H9 (cell line): ENCODE measurements at regions not wholly inside any gene's neighbourhood (a gene's known extent, or its start where the extent isn't known, plus 50 kb on each side); places are given as distances from the start of the nearest gene placed in this dataset.

Source experiments
- DNase-seq: peaks from one replicate; pipeline ENCODE4 v3.0.0-alpha.2; 2017
- H2AFZ ChIP-seq: one replicate; pipeline ENCODE4 v1.6.1; 2013; ENCODE audit warnings: mild to moderate bottlenecking, low read length, control low read depth, moderate library complexity
- H2AK5ac ChIP-seq: 2 replicates; pipeline ENCODE4 v1.6.1; 2013; ENCODE audit warnings: low read length, control low read depth, mixed read lengths; ENCODE audit not compliant: insufficient read length
- H2BK120ac ChIP-seq: one replicate; pipeline ENCODE4 v1.6.1; 2013; ENCODE audit warnings: low read depth, mild to moderate bottlenecking, low read length, control low read depth, inconsistent platforms; ENCODE audit not compliant: poor library complexity, severe bottlenecking
- H2BK12ac ChIP-seq: 2 replicates; pipeline ENCODE4 v1.6.1; 2013; ENCODE audit warnings: low read length, control low read depth, mixed read lengths, low read depth; ENCODE audit not compliant: insufficient read length
- H2BK15ac ChIP-seq: 2 replicates; pipeline ENCODE4 v1.6.1; 2013; ENCODE audit warnings: low read depth, low read length, control low read depth
- H2BK20ac ChIP-seq: one replicate; pipeline ENCODE4 v1.6.1; 2013; ENCODE audit warnings: low read depth, mild to moderate bottlenecking, low read length, control low read depth, inconsistent platforms; ENCODE audit not compliant: poor library complexity, severe bottlenecking
- H2BK5ac ChIP-seq: 2 replicates; pipeline ENCODE4 v1.6.1; 2013; ENCODE audit warnings: low read length, control low read depth, mixed read lengths; ENCODE audit not compliant: insufficient read length
- H3K14ac ChIP-seq: 2 replicates; pipeline ENCODE4 v1.6.1; 2013; ENCODE audit warnings: low read length, control low read depth; ENCODE audit not compliant: insufficient read depth
- H3K18ac ChIP-seq: 2 replicates; pipeline ENCODE4 v1.6.1; 2013; ENCODE audit warnings: low read depth, mild to moderate bottlenecking, mixed read lengths, low read length, control low read depth; ENCODE audit not compliant: insufficient read length
- H3K23ac ChIP-seq: 2 replicates; pipeline ENCODE4 v1.6.1; 2013; ENCODE audit warnings: low read length, control low read depth, mixed read lengths, low read depth; ENCODE audit not compliant: insufficient read length
- H3K23me2 ChIP-seq: 2 replicates; pipeline ENCODE4 v1.6.1; 2013; ENCODE audit warnings: low read depth, mild to moderate bottlenecking, mixed read lengths, low read length, control low read depth; ENCODE audit not compliant: insufficient read length, poor library complexity, severe bottlenecking
- H3K27ac ChIP-seq: 2 replicates; pipeline ENCODE4 v1.5.1; 2013; ENCODE audit warnings: low read length, control low read depth, mixed read lengths, low read depth; ENCODE audit not compliant: insufficient read length
- H3K27me3 ChIP-seq: 2 replicates; pipeline ENCODE4 v1.6.1; 2013; ENCODE audit warnings: low read length, control low read depth, inconsistent platforms; ENCODE audit not compliant: insufficient read depth
- H3K4ac ChIP-seq: 2 replicates; pipeline ENCODE4 v1.6.1; 2013; ENCODE audit warnings: low read depth, mild to moderate bottlenecking, control low read depth, inconsistent platforms, low read length, moderate library complexity
- H3K4me1 ChIP-seq: 2 replicates; pipeline ENCODE4 v1.6.1; 2013; ENCODE audit warnings: low read length, control low read depth, inconsistent platforms; ENCODE audit not compliant: insufficient read depth
- H3K4me2 ChIP-seq: 2 replicates; pipeline ENCODE4 v1.6.1; 2013; ENCODE audit warnings: low read length, control low read depth, mixed read lengths; ENCODE audit not compliant: insufficient read length, insufficient read depth
- H3K56ac ChIP-seq: 2 replicates; pipeline ENCODE4 v1.6.1; 2013; ENCODE audit warnings: low read depth, mild to moderate bottlenecking, mixed read lengths, low read length, control low read depth; ENCODE audit not compliant: insufficient read length
- H3K79me1 ChIP-seq: 2 replicates; pipeline ENCODE4 v1.6.1; 2013; ENCODE audit warnings: low read depth, mild to moderate bottlenecking, moderate library complexity, low read length, control low read depth, inconsistent platforms; ENCODE audit not compliant: insufficient read depth, poor library complexity, severe bottlenecking
- H3K79me2 ChIP-seq: 2 replicates; pipeline ENCODE4 v1.6.1; 2013; ENCODE audit warnings: low read length, control low read depth, inconsistent platforms; ENCODE audit not compliant: insufficient read depth
- H3K9ac ChIP-seq: 2 replicates; pipeline ENCODE4 v1.6.1; 2013; ENCODE audit warnings: low read length, control low read depth, mixed read lengths; ENCODE audit not compliant: insufficient read length; ENCODE audit errors: extremely low read depth
- H3K9me3 ChIP-seq: one replicate; pipeline ENCODE4 v1.6.1; 2013; ENCODE audit warnings: low read depth, low read length, inconsistent platforms; ENCODE audit not compliant: control insufficient read depth
- H3T11ph ChIP-seq: one replicate; pipeline ENCODE4 v1.6.1; 2013; ENCODE audit warnings: mild to moderate bottlenecking, low read length, control low read depth, inconsistent platforms
- H4K20me1 ChIP-seq: one replicate; pipeline ENCODE4 v1.6.1; 2013; ENCODE audit not compliant: control insufficient read depth, insufficient read length, insufficient read depth
- H4K5ac ChIP-seq: 2 replicates; pipeline ENCODE4 v1.6.1; 2013; ENCODE audit warnings: low read depth, mild to moderate bottlenecking, mixed read lengths, low read length, control low read depth; ENCODE audit not compliant: insufficient read length
- H4K8ac ChIP-seq: replicated peaks from 2 replicates; pipeline ENCODE4 v1.6.1; 2013; ENCODE audit warnings: low read length, control low read depth, mixed read lengths, low read depth; ENCODE audit not compliant: insufficient read length
- H4K91ac ChIP-seq: 2 replicates; pipeline ENCODE4 v1.6.1; 2013; ENCODE audit warnings: low read depth, mild to moderate bottlenecking, moderate library complexity, mixed read lengths, low read length, control low read depth; ENCODE audit not compliant: insufficient read length
- H3K27ac Mint-ChIP-seq, 3 experiments: 2 replicates in 2 of 3; 3 replicates in 1 of 3; pipeline ENCODE4 v1.8.0; 2020 to 2021; ENCODE audit warnings: mixed read lengths in 3 of 3, mild to moderate bottlenecking in 1 of 3, moderate library complexity in 1 of 3
- H3K27me3 Mint-ChIP-seq: 2 replicates; pipeline ENCODE4 v1.8.0; 2021; ENCODE audit warnings: low read depth, mild to moderate bottlenecking, moderate library complexity, mixed read lengths
- H3K36me3 Mint-ChIP-seq, 3 experiments: 2 replicates in 2 of 3; 3 replicates in 1 of 3; pipeline ENCODE4 v1.8.0; 2020 to 2021; ENCODE audit warnings: low read depth in 3 of 3, mixed read lengths in 3 of 3; ENCODE audit not compliant: insufficient read depth in 1 of 3
- H3K4me1 Mint-ChIP-seq, 2 experiments: 2 replicates each; pipeline ENCODE4 v1.8.0; 2020; ENCODE audit warnings: mixed read lengths in 2 of 2
- H3K4me3 Mint-ChIP-seq, 2 experiments: 2 replicates in 1 of 2; 3 replicates in 1 of 2; pipeline ENCODE4 v1.8.0; 2020 to 2021; ENCODE audit warnings: mild to moderate bottlenecking in 2 of 2, mixed read lengths in 2 of 2, moderate library complexity in 1 of 2
- H3K9me3 Mint-ChIP-seq, 2 experiments: 2 replicates in 1 of 2; 3 replicates in 1 of 2; pipeline ENCODE4 v1.8.0; 2020; ENCODE audit warnings: mild to moderate bottlenecking in 2 of 2, mixed read lengths in 2 of 2, moderate library complexity in 1 of 2
- CTCF ChIP-seq: fragments of 200-600 bp; sonication (generic); conservative IDR thresholded peaks from 3 replicates; pipeline ENCODE4 v1.8.0; 2021; ENCODE audit warnings: antibody characterized with exemption, mild to moderate bottlenecking
- WGBS: extraction: QIAGEN DNeasy Blood & Tissue Kit; methylation state at CpG from one replicate; pipeline ENCODE4 v1.1.7; 2013; ENCODE audit warnings: missing lambda C conversion rate, low lambda C conversion rate, mixed read lengths; ENCODE audit not compliant: insufficient read length; ENCODE audit errors: extremely low coverage; 5-methylcytosine and 5-hydroxymethylcytosine counted together

- no peak overlapping the region for H2BK20ac ChIP-seq
- Mint-ChIP-seq H3K27me3 (no peaks in the 10 kb centered on the region), H3K4me1 (no peaks in the 10 kb centered on the region), H3K4me3 (no peak overlapping the region), H3K9me3 (no peaks in the 10 kb centered on the region), H3K27ac (no peak overlapping the region), H3K36me3 (no peaks in the 10 kb centered on the region)
- H2AFZ ChIP-seq: no peak overlapping the region
- H4K91ac ChIP-seq: no peak overlapping the region
- no peak overlapping the region for H2BK120ac ChIP-seq
- TF ChIP-seq CTCF: no peak
- no peak overlapping the region for H3K23ac ChIP-seq
- H3K27me3 ChIP-seq: no peaks in the 10 kb centered on the region
- H3K9ac ChIP-seq: no peak overlapping the region
- no peak overlapping the region for H3K27ac ChIP-seq
- H4K20me1 ChIP-seq: no peaks in the 10 kb centered on the region
- H3K14ac ChIP-seq: no peak overlapping the region
- no peak for DNase-seq
- H3K9me3 ChIP-seq: no peaks in the 10 kb centered on the region
- H3K79me2 ChIP-seq: no peaks in the 10 kb centered on the region
- H3K56ac ChIP-seq: no peak overlapping the region
- H4K8ac ChIP-seq: no peak overlapping the region
- H2AK5ac ChIP-seq: no peak overlapping the region
- no peak overlapping the region for H4K5ac ChIP-seq
- H3K23me2 ChIP-seq: no peaks in the 10 kb centered on the region
- no peak overlapping the region for H3K18ac ChIP-seq
- H2BK5ac ChIP-seq: no peak overlapping the region
- WGBS: no CpG with 5 or more reads among the region's 1 CpG
- H3T11ph ChIP-seq: no peak overlapping the region
- H3K4me2 ChIP-seq: no peak overlapping the region
- H3K79me1 ChIP-seq: no peaks in the 10 kb centered on the region
- no peak overlapping the region for H2BK15ac ChIP-seq
- H3K4me1 ChIP-seq: no peaks in the 10 kb centered on the region
- no peak overlapping the region for H3K4ac ChIP-seq
- no peak overlapping the region for H2BK12ac ChIP-seq
Measured at GRCh38 chr4:28148221-28148620, 1287.6 kb downstream of the STIM2 start.
